HG03045 (cell line): ENCODE measurements at regions not wholly inside any gene's neighbourhood (a gene's known extent, or its start where the extent isn't known, plus 50 kb on each side); places are given as distances from the start of the nearest gene placed in this dataset.

Experiments
- ATAC-seq: cut with Tn5 transposase; IDR thresholded peaks from one replicate; pipeline ENCODE4 v1.9.1; 2021; ENCODE audit warnings: mild to moderate bottlenecking, moderate library complexity; ENCODE audit not compliant: unreplicated experiment

GRCh38 chr1:56235909-56236510 lies 343.4 kb downstream of the PLPP3 start:
- no peak for ATAC-seq

DNA sequence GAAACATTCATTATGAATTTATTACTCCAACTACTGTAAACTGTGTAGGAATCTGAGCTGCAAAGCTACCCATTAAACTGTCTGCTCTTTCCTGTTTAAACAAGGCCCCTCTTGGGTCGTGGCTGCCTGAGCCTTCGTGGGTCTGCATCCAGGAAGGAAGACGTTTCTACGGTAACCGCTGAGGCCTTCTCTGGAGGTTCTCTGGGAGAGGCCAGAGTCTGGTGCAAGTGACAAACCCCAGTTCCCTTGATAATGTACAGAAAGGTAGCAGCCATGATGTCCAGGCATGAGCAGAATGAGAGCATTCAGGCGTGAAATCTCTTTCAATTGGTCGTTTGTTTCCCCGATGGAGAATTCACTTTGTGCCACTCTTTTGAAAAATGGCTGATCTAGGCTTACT lies 350.2 kb downstream of the PLPP3 start:
- ATAC-seq, result no peak

- ATAC-seq, result no peak
Measured at GRCh38 chr1:56227886-56228285, 351.5 kb downstream of the PLPP3 start.

DNA sequence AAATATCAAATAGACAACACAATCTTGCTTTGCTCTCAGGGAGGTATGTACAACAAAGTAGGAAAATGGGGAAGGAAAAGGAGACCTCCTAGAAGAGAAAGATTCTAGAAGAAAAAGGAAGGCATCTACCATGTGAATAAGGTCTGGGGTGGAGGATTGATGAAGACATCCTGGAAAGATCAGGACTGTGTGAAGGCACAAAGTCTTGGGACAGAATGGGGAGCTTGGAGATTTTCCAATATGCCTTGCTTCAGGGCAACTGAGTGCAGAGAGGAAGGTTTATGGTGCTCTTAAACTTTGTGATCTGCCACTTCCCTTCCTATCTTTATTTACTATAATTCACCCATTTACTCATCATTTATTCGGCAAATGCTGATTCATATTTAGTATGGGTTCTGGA lies 352.0 kb downstream of the PLPP3 start:
- no peak for ATAC-seq

DNA sequence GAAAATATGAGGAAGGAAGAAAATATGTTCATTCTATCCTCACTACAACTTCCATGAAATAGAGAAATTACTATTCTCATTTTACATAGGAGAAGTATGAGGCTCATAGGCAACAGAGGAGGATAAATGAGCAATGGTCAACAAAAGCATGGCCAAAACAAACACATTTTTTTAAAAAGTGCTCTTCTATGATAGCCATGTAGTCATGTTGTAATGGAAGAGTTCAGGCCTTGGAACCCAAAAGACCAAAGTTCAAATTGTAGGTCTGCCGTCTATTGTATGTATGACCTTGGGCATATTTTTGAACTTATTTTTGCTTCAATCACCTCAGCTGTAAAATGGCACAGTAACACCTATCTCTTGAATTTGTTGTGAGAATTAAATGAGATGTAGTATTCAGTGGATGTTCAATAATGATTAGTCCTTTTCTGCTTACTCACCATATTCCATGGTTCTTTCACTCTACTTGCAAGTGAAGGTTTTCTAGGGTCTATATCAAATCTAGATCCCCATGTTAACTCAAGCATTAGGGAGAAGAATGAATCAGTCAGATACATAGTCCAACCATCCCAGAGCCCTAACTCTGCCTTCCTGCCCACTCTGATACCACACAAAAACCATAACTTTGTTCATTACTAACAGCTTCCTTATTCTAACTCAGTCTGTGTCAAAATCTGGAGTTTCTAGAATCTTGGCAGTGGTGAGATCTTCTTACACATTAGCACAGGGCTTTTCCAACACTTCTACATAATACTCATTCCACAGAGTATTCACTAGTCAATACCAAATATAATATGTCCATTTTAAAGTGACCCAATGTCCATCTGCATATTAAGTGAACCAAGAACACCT lies 353.2 kb downstream of the PLPP3 start:
- ATAC-seq, result no peak

GRCh38 chr1:56223968-56224367 lies 355.4 kb downstream of the PLPP3 start:
- no peak for ATAC-seq

- ATAC-seq, result no peak
Measured at GRCh38 chr1:56222914-56223540, 356.3 kb downstream of the PLPP3 start.

GRCh38 chr1:56220021-56220420 lies 359.3 kb downstream of the PLPP3 start:
- no peak for ATAC-seq

DNA sequence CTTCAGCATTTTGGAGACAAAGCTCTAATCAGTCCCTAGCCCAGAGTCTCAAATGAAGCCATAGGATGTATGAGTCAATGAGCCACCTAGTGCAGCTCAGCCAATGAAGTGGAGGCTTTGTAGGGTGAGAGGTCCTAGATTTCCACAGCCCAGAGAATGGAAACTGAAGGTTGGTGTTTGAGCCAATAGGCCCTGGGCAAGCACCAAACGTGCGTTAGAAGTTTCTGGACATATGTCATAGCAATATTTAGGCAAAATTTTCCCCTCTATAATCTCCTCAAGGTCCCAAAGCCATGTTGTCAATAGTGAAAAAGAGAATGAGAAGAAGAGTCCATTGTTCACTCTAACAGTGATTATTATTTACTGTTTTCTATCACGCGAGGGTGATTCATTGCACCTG lies 361.3 kb downstream of the PLPP3 start:
- no peak for ATAC-seq

DNA sequence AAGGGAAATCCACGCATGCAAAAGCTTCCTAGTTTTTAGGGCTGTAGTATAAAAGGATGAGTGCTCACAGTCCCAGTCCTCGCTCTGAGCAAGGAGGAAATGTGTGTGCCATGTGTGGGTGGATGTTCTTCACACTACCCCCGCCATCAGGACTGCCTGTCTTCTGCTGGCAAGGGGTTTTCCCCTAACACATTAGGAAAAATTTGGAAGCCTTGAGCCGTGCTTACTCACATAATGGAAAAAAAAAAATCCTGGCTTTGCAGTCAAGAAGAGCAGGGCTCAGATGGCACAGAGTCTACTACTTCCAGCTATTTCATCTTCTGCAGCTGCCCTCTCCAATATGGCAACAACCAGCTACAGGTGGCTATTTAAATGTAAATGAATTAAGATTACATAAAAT lies 363.1 kb downstream of the PLPP3 start:
- no peak for ATAC-seq

GRCh38 chr1:56215771-56216170 lies 363.6 kb downstream of the PLPP3 start:
- ATAC-seq, result no peak

GRCh38 chr1:56215086-56215485 lies 364.3 kb downstream of the PLPP3 start:
- ATAC-seq, result no peak

GRCh38 chr1:56213068-56213467 lies 366.3 kb downstream of the PLPP3 start:
- ATAC-seq, result no peak

DNA sequence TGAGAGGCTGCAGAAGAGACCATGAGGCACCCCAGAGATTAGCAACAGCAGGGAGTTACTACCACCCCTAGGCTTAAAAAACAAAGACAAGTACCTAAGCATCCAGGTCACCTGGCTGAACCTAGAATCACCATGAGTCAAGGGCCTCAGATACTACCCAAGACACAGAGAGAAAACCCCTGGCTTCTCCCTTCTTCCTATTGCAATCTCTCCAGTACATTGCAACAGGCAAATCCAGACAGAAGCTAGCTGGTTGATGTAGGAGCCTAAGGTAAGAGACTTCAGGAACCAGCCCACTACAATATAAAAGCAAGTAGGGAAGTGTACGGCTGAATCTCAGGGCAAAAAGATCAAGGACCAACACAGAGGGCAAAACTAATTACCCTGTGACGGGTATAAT lies 367.2 kb downstream of the PLPP3 start:
- no peak for ATAC-seq

GRCh38 chr1:56206391-56206790 lies 373.0 kb downstream of the PLPP3 start:
- ATAC-seq, result no peak

DNA sequence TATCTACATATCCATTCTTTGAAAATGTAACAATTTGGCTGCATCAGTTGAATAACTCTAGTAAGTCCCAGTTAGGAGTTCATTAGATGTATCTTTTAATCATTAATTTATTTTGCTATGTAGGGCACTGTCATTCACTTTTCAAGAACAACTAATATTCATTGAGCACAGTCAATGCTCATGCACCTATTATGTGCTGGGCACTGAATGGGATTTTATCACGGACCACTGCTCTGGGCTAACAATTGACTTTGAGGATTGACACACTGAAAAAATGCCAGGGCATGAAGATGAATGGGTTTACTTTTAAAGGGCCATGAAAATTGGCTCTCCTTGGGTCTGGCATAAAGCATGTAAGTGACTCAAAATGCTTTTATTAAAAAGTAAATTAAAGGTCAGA lies 375.2 kb downstream of the PLPP3 start:
- ATAC-seq, result no peak

- ATAC-seq, result no peak
Measured at GRCh38 chr1:56202796-56203492, 376.4 kb downstream of the PLPP3 start.

GRCh38 chr1:56202186-56202585 lies 377.2 kb downstream of the PLPP3 start:
- no peak for ATAC-seq

- no peak for ATAC-seq
Measured at GRCh38 chr1:56200896-56201295, 378.5 kb downstream of the PLPP3 start.

DNA sequence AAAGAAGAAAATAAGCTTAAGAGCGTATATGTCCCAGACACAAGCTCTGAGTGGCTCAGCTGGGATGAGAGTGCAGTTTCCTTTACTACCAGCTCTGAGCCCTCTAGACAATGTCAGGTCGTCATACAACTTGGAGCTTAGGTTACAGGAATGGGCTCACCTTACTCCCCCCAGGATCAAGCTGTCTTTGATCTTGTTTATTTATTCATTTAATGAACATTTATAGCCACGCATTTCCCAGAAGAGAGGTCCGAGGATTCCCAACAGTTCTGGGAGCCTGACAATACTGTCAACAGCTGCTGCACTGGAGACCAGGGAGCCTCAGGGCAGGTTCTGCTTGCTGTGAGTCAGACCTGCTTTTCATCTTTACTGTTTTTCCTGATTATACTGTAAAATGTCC lies 378.9 kb downstream of the PLPP3 start:
- ATAC-seq, result no peak

- no peak for ATAC-seq
Measured at GRCh38 chr1:56199956-56200355, 379.4 kb downstream of the PLPP3 start.

GRCh38 chr1:56199061-56199460 lies 380.3 kb downstream of the PLPP3 start:
- no peak for ATAC-seq
